Breast epithelium (tissue), 4 donors: ENCODE measurements at regions not wholly inside any gene's neighbourhood (a gene's known extent, or its start where the extent isn't known, plus 50 kb on each side); places are given as distances from the start of the nearest gene placed in this dataset.
A peak's percentile ranks its signal among the peaks of the same experiment; 100 is the strongest.

Source experiments
- DNase-seq, 2 donors: peaks; one replicate each; pipeline ENCODE4 v3.0.0-alpha.2; 2019; ENCODE audit warnings: low spot score in 2 of 2
- H3K27ac ChIP-seq, 2 donors: fragments of 200-600 bp; sonication (generic) in 1 of 2; one replicate each; pipeline ENCODE4 v1.5.1; 2016 to 2019; ENCODE audit warnings: mild to moderate bottlenecking in 1 of 2
- H3K27me3 ChIP-seq, 2 donors: fragments of 200-600 bp; sonication (generic) in 1 of 2; one replicate each; pipeline versions ENCODE4 v1.5.1 to v1.6.0; 2017 to 2019; ENCODE audit warnings: control low read depth in 1 of 2, mild to moderate bottlenecking in 1 of 2
- H3K36me3 ChIP-seq: fragments of 200-600 bp; one replicate; pipeline ENCODE4 v1.5.1; 2019
- H3K4me1 ChIP-seq, 2 donors: fragments of 200-600 bp; sonication (generic); one replicate each; pipeline ENCODE4 v1.5.1; 2016 to 2019; ENCODE audit warnings: control low read depth in 1 of 2
- H3K4me3 ChIP-seq, 3 donors: fragments of 200-600 bp; sonication (generic); 1 replicate in 2 of 3; 2 replicates in 1 of 3; pipeline ENCODE4 v1.5.1; 2016 to 2019; ENCODE audit warnings: mild to moderate bottlenecking in 3 of 3, moderate library complexity in 2 of 3
- H3K9me3 ChIP-seq, 2 donors: fragments of 200-600 bp; sonication (generic) in 1 of 2; one replicate each; pipeline ENCODE4 v1.5.1; 2016 to 2019; ENCODE audit warnings: control low read depth in 1 of 2
- CTCF ChIP-seq, 3 donors: fragments of 450-650 bp; IDR thresholded peaks; one replicate each; pipeline ENCODE4 v1.5.1; 2016 to 2017; ENCODE audit warnings: antibody characterized with exemption in 3 of 3, mild to moderate bottlenecking in 3 of 3, moderate library complexity in 3 of 3
- POLR2A ChIP-seq: fragments of 450-650 bp; IDR thresholded peaks from one replicate; pipeline ENCODE4 v1.6.1; 2016; ENCODE audit warnings: antibody characterized with exemption, mild to moderate bottlenecking, moderate library complexity
- POLR2AphosphoS5 ChIP-seq, 3 donors: sonication (generic); formaldehyde crosslinking; IDR thresholded peaks; one replicate each; pipeline ENCODE4 v1.6.1; 2017; ENCODE audit warnings: antibody characterized with exemption in 3 of 3
- intact Hi-C: fragments of 100-400 bp; cut with DNase I; formaldehyde crosslinking; loops from one replicate; pipeline ENCODE4 v1.15.1; 2023; ENCODE audit warnings: low total_unique reads

- Histone ChIP-seq H3K36me3 (no peaks in the 10 kb centered on the region), H3K4me1 (no peaks in the 10 kb centered on the region), H3K4me3 (no peak overlapping the region), H3K27ac (peak overlapping the region; percentile 19 to 30), H3K27me3 (no peaks in the 10 kb centered on the region), H3K9me3 (no peaks in the 10 kb centered on the region)
- no peak for DNase-seq
- intact Hi-C loops: no loop called here
- TF ChIP-seq POLR2AphosphoS5 (IDR thresholded peaks at IDR 0.05) (peak in 1 of 3 donors; percentile 11), POLR2A (no peak)
Measured at GRCh38 chr2:38190542-38191218, 114.7 kb upstream of the CYP1B1 start.

- H3K27ac ChIP-seq: peak overlapping the region; percentile 80 to 90
- no peak overlapping the region for H3K4me3 ChIP-seq
- TF ChIP-seq CTCF (IDR thresholded peaks at IDR 0.05): no peak
- TF ChIP-seq POLR2A: no peak
- TF ChIP-seq POLR2AphosphoS5 (IDR thresholded peaks at IDR 0.05): peak; percentile 35 to 73 (median 60)
- intact Hi-C loops: no loop called here
- H3K4me1 ChIP-seq: no peaks in the 10 kb centered on the region
- peak; percentile 54 to 79 for DNase-seq
- no peaks in the 10 kb centered on the region for H3K36me3 ChIP-seq
- H3K9me3 ChIP-seq: no peaks in the 10 kb centered on the region
- H3K27me3 ChIP-seq: no peaks in the 10 kb centered on the region
Measured at GRCh38 chr2:38187541-38188011, 111.6 kb upstream of the CYP1B1 start.

- Histone ChIP-seq H3K4me3 (no peak overlapping the region), H3K27ac (peak overlapping the region; percentile 48 to 61), H3K36me3 (no peaks in the 10 kb centered on the region), H3K27me3 (no peaks in the 10 kb centered on the region), H3K9me3 (no peaks in the 10 kb centered on the region), H3K4me1 (no peaks in the 10 kb centered on the region)
- intact Hi-C loops: no loop called here
- no peak for DNase-seq
- TF ChIP-seq POLR2A (no peak), POLR2AphosphoS5 (IDR thresholded peaks at IDR 0.05) (no peak), CTCF (IDR thresholded peaks at IDR 0.05) (no peak)
Measured at GRCh38 chr2:38185012-38185491, 109.1 kb upstream of the CYP1B1 start.

- Histone ChIP-seq H3K27me3 (no peaks in the 10 kb centered on the region), H3K36me3 (no peaks in the 10 kb centered on the region), H3K4me1 (peaks cover 5 to 15% of the 10 kb centered on the region in 2 donors), H3K4me3 (no peak overlapping the region), H3K27ac (no peak overlapping the region), H3K9me3 (no peaks in the 10 kb centered on the region)
- no peak for TF ChIP-seq CTCF (IDR thresholded peaks at IDR 0.05)
- no peak for TF ChIP-seq POLR2A
- intact Hi-C loops: no loop called here
- no peak for DNase-seq
Measured at GRCh38 chr2:38182492-38183003, 106.6 kb upstream of the CYP1B1 start.

GRCh38 chr2:38181806-38182491, 106.0 kb upstream of the CYP1B1 start:
- H3K9me3 ChIP-seq: no peaks in the 10 kb centered on the region
- no peaks in the 10 kb centered on the region for H3K36me3 ChIP-seq
- no peak overlapping the region for H3K4me3 ChIP-seq
- TF ChIP-seq CTCF (IDR thresholded peaks at IDR 0.05) (no peak), POLR2A (no peak), POLR2AphosphoS5 (IDR thresholded peaks at IDR 0.05) (no peak)
- H3K27ac ChIP-seq: no peak overlapping the region
- DNase-seq: no peak
- intact Hi-C loops: no loop called here
- H3K4me1 ChIP-seq: peaks cover 8 to 15% of the 10 kb centered on the region in 2 donors
- no peaks in the 10 kb centered on the region for H3K27me3 ChIP-seq
